ENCODE measurements at regions not wholly inside any gene's neighbourhood (a gene's known extent, or its start where the extent isn't known, plus 50 kb on each side); places are given as distances from the start of the nearest gene placed in this dataset.
A peak's percentile ranks its signal among the peaks of the same experiment; 100 is the strongest.

- DNase-seq (no peak), ATAC-seq (no peak)
- no peaks in the 10 kb centered on the region for H3K27me3 ChIP-seq
- intact Hi-C loops (cut with DNase I), result no loop called here
- H3K27ac ChIP-seq, result peak overlapping the region in 6 of 10 donors; percentile 45 to 75 (median 58)
- WGBS, 2 donors, result 83 to 91% methylated on average over 2 of the region's 2 CpGs
- peaks cover 18 to 67% (median 54%) of the 10 kb centered on the region in 9 donors for H3K4me1 ChIP-seq
- no peaks in the 10 kb centered on the region for H3K36me3 ChIP-seq
- no peak overlapping the region for H3K4me3 ChIP-seq
- H3K9me3 ChIP-seq, result no peaks in the 10 kb centered on the region
- peak in 3 of 9 donors; percentile 9 to 21 (median 10) for TF ChIP-seq CTCF (IDR thresholded peaks at IDR 0.05)
Observed at GRCh38 chr7:36047091-36047658, 105.9 kb upstream of the EEPD1 start.

- TF ChIP-seq CTCF (IDR thresholded peaks at IDR 0.05), result no peak
- Histone ChIP-seq H3K4me1 (peaks cover 18 to 67% (median 54%) of the 10 kb centered on the region in 9 donors), H3K9me3 (no peaks in the 10 kb centered on the region), H3K4me3 (no peak overlapping the region), H3K36me3 (no peaks in the 10 kb centered on the region), H3K27ac (peak overlapping the region; percentile 25 to 75 (median 48)), H3K27me3 (no peaks in the 10 kb centered on the region)
- 27 to 29% methylated on average over 5 of the region's 5 CpGs for WGBS, 2 donors
- intact Hi-C loops (cut with DNase I), result loop anchor here in 1 of 10 donors (2.0 kb wide), 1 partner anchor 68 kb away; no protein-coding TSS in a partner anchor
- peak in 1 of 2 donors; percentile 44 for DNase-seq
- ATAC-seq, result peak; percentile 49 to 90 (median 80)
Observed at GRCh38 chr7:36048141-36048901, 104.7 kb upstream of the EEPD1 start.

- intact Hi-C loops (cut with DNase I), result loop anchor here in 1 of 10 donors (2.0 kb wide), 1 partner anchor 68 kb away; no protein-coding TSS in a partner anchor
Observed at GRCh38 chr7:36048902-36049240, 104.2 kb upstream of the EEPD1 start.

GRCh38 chr7:36051501-36051900 is 101.6 kb upstream of the EEPD1 start:
- Histone ChIP-seq H3K27me3 (no peaks in the 10 kb centered on the region), H3K4me3 (no peak overlapping the region), H3K36me3 (no peaks in the 10 kb centered on the region), H3K27ac (no peak overlapping the region), H3K4me1 (peaks cover 7 to 39% (median 32%) of the 10 kb centered on the region in 9 donors), H3K9me3 (no peaks in the 10 kb centered on the region)
- no peak for TF ChIP-seq CTCF (IDR thresholded peaks at IDR 0.05)
- ATAC-seq, result no peak
- intact Hi-C loops (cut with DNase I), result no loop called here
- WGBS, 2 donors, result 44 to 47% methylated on average over 4 of the region's 4 CpGs
- DNase-seq, result no peak

More at GRCh38 chr7:36048902-36049240, 104.2 kb upstream of the EEPD1 start:
- ATAC-seq, result peak in 1 of 8 donors; percentile 6
- no peaks in the 10 kb centered on the region for H3K9me3 ChIP-seq
- H3K27me3 ChIP-seq, result no peaks in the 10 kb centered on the region
- TF ChIP-seq CTCF (IDR thresholded peaks at IDR 0.05), result no peak
- H3K4me1 ChIP-seq, result peaks cover 18 to 62% (median 54%) of the 10 kb centered on the region in 9 donors
- no peak for DNase-seq
- H3K27ac ChIP-seq, result peak overlapping the region in 8 of 10 donors; percentile 25 to 75 (median 56)
- 44 to 61% methylated on average over 2 of the region's 2 CpGs for WGBS, 2 donors
- no peaks in the 10 kb centered on the region for H3K36me3 ChIP-seq
- H3K4me3 ChIP-seq, result no peak overlapping the region

Data from heart right ventricle (tissue), 16 donors.